Mucosa of stomach (tissue), 1 donor: ENCODE measurements at regions not wholly inside any gene's neighbourhood (a gene's known extent, or its start where the extent isn't known, plus 50 kb on each side); places are given as distances from the start of the nearest gene placed in this dataset.

Experiments
- H3K27me3 ChIP-seq: one replicate; pipeline ENCODE4 v1.7.0; 2013; ENCODE audit warnings: mild to moderate bottlenecking, low read length; ENCODE audit not compliant: control insufficient read depth, insufficient read depth
- H3K36me3 ChIP-seq: one replicate; pipeline ENCODE4 v1.7.0; 2013; ENCODE audit warnings: low read length; ENCODE audit not compliant: control insufficient read depth, insufficient read depth
- H3K4me1 ChIP-seq: one replicate; pipeline ENCODE4 v1.7.0; 2013; ENCODE audit warnings: mild to moderate bottlenecking, low read length; ENCODE audit not compliant: control insufficient read depth, insufficient read depth
- H3K4me3 ChIP-seq: one replicate; pipeline ENCODE4 v1.7.0; 2013; ENCODE audit warnings: low read length
- H3K9ac ChIP-seq: one replicate; pipeline ENCODE4 v1.7.0; 2013; ENCODE audit warnings: mild to moderate bottlenecking, low read length, moderate library complexity
- H3K9me3 ChIP-seq: one replicate; pipeline ENCODE4 v1.7.0; 2013; ENCODE audit warnings: mild to moderate bottlenecking, low read length, moderate library complexity; ENCODE audit not compliant: control insufficient read depth
- donor health status: Pancreatic carcinoma.

DNA sequence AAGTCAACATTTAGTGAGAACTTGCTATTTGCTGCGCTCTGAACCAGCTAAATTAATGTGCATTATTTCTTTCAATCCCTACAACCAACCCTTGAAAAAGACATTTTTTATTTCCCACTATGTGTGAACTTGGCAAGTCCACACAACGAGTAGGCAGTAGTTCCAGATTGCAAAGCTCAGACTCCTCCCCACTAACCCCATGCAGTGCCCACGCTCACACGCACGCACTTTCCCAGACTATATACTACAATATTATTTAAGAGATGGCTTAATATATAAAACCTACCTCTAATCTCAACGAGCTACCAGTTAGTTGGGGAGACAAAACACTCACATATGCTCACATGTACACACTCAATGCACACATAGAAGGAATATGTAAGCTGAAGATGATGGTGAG, 671.2 kb downstream of the LMO4 start:
- Histone ChIP-seq H3K9ac (no peak overlapping the region), H3K27me3 (no peaks in the 10 kb centered on the region), H3K9me3 (no peaks in the 10 kb centered on the region), H3K4me1 (no peaks in the 10 kb centered on the region), H3K36me3 (no peaks in the 10 kb centered on the region), H3K4me3 (no peak overlapping the region)

DNA sequence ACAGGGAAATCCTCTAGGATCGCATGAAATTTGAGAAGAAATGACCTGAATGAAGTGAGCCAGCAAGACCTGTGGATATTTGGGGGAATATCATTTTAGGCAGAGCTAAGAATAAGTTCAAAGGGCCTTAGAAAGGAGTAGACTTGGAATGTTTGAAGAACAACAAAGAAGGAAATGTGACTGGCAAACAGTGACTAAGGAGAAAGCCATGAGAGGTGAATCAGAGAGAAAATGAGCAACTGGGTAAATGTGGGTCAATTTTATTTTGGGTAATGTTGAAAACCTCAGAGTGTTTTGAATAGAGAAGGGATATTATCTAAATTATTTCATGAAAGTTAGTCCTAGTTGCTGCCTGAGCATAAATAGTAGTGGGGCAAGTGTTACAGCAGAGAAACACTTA, 672.8 kb downstream of the LMO4 start:
- H3K9me3 ChIP-seq, result no peaks in the 10 kb centered on the region
- H3K27me3 ChIP-seq, result no peaks in the 10 kb centered on the region
- H3K9ac ChIP-seq, result no peak overlapping the region
- H3K4me3 ChIP-seq, result no peak overlapping the region
- no peaks in the 10 kb centered on the region for H3K36me3 ChIP-seq
- no peaks in the 10 kb centered on the region for H3K4me1 ChIP-seq

DNA sequence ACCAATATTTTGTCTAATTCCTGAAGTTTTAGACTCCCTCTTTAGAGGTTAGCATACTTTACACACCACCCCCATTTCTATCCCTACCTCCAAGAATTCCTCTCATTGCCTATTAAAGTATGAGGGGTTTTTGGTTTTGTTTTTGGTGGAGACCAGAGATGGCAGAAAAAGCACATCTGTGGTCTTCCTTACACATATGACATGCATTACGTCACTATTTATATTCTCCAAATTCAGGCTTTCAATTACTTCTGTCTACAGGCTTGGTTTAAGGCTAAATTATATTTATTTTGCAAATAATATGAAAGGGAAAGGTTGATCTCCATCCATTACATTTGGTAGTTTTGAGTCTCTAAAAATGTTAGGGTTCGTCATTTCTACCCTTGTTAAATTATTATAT, 674.6 kb downstream of the LMO4 start:
- H3K27me3 ChIP-seq, result no peaks in the 10 kb centered on the region
- no peak overlapping the region for H3K9ac ChIP-seq

DNA sequence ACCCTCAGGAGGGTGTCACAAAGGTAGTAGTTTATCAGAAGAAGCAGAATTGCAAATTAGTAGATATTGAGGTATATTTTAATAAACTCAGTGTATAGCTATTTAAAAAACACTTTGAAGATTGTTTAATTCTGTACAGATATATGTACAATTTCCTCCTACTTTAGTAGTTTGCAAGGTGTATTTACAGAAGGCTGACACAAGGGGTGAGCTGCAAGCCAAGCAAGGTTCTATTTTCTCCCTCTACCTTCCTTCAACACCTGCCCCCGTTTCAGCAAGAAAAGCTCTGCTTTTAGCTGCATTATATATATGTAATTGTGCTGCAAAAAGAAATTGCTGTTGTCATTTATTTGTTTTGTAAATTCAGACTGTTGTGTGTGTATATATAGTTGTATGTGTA, 674.2 kb upstream of the PKN2 start:
- Histone ChIP-seq H3K4me1 (peaks cover 6% of the 10 kb centered on the region), H3K9ac (no peak overlapping the region), H3K36me3 (no peaks in the 10 kb centered on the region), H3K27me3 (no peaks in the 10 kb centered on the region), H3K9me3 (no peaks in the 10 kb centered on the region), H3K4me3 (no peak overlapping the region)

More for the DNA sequence above, 674.6 kb downstream of the LMO4 start:
- Histone ChIP-seq H3K4me3 (no peak overlapping the region), H3K36me3 (no peaks in the 10 kb centered on the region), H3K9me3 (no peaks in the 10 kb centered on the region), H3K4me1 (no peaks in the 10 kb centered on the region)

DNA sequence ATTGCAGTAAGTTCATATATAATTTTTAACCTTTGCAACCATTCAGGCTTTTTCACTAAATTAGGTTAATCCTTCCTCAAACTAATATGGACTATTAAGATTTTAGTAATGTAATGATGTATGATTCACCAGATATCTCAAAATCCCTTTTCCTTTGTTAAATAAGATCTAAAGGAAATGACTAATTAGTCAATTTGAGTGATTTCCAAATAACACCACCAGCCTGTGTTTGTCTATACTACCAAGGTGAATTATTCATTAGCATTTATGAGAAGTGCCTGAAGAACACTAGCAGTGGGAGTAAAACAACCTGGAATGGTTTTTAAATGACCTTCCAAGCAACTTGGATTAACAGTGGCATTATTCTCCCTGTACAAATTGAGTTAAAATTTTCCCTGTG, 670.6 kb upstream of the PKN2 start:
- H3K4me3 ChIP-seq, result no peak overlapping the region
- H3K9me3 ChIP-seq, result no peaks in the 10 kb centered on the region
- no peaks in the 10 kb centered on the region for H3K27me3 ChIP-seq
- H3K4me1 ChIP-seq, result peaks cover 12% of the 10 kb centered on the region
- no peaks in the 10 kb centered on the region for H3K36me3 ChIP-seq
- no peak overlapping the region for H3K9ac ChIP-seq

DNA sequence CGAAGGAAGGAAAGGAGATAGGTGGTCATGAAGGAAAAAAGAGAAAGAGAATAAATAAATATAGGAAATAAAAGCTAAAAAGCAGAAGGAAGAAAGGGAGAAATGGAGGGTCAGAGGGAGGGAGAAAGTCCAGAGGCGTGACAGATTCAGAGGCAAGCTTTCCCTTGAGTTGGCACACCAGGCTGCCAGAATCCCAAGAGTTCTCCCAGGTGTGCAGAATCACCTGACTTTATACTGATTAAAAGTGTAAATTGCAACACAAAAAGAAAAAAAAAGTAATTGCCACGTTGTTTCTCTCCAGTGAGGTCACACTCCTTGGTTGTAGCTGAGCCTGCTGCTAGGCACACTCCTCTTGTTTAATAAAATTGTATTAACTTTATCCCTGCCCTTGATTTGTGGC, 669.9 kb upstream of the PKN2 start:
- no peak overlapping the region for H3K9ac ChIP-seq
- no peaks in the 10 kb centered on the region for H3K27me3 ChIP-seq
- no peak overlapping the region for H3K4me3 ChIP-seq
- no peaks in the 10 kb centered on the region for H3K9me3 ChIP-seq
- H3K36me3 ChIP-seq, result no peaks in the 10 kb centered on the region
- peaks cover 12% of the 10 kb centered on the region for H3K4me1 ChIP-seq

DNA sequence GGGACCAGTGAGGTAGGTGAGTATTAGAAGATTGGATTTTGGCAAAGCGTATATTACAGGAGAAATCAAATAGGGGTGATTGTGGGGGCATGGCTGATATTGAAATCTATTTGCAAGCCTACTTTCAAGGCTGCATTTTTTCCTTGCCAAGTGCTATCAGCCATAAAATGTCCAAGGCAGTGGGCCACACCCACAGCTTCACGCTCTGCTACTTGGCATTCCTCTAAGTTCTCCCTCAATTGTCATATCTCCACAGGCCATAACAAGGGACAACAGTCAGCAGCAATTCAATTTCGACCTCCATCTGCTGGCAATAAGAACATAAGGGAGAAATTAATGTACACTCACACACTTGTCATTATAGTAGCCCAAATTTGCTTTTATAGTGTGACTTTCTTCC, 667.1 kb upstream of the PKN2 start:
- Histone ChIP-seq H3K4me1 (peaks cover 12% of the 10 kb centered on the region), H3K4me3 (no peak overlapping the region), H3K36me3 (no peaks in the 10 kb centered on the region), H3K9me3 (no peaks in the 10 kb centered on the region), H3K27me3 (no peaks in the 10 kb centered on the region), H3K9ac (no peak overlapping the region)

DNA sequence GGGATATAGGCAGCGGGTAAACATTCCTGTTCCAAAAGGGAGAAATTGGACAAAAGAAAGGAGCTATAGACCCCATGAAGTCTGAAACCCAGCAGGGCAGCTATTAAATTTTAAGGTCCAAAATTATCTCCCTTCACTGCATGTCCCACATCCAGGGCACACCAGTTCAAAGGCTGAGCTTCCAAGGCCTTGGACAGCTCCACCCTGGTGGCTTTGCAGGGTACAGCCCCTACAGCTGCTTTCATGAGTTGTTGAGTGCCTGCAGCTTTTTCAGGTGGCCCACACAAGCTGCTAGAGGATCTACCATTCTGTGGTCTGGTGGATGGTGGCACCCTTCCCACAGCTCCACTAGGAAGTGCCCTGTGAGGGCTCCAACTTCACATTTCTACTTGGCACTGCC, 662.5 kb upstream of the PKN2 start:
- Histone ChIP-seq H3K4me3 (no peak overlapping the region), H3K4me1 (peaks cover 3% of the 10 kb centered on the region), H3K9ac (no peak overlapping the region), H3K36me3 (no peaks in the 10 kb centered on the region), H3K9me3 (no peaks in the 10 kb centered on the region), H3K27me3 (no peaks in the 10 kb centered on the region)

DNA sequence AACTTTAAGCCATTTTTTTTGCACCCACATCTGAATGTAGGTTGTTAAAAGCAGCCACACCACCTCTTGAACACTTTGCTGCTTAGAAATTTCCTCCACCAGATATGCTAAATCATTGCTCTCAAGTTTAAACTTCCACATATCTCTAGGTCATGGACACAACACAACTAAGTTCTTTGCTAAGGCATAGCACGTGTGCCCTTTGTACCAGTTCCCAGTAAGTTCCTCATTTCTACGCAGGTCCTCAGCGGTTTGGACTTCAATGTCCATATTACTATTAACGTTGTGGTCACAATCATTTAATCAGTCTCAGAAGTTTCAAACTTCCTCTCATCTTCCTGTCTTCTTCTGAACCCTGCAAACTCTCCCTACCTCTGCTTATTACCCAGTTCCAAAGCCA, 661.6 kb upstream of the PKN2 start:
- H3K36me3 ChIP-seq, result no peaks in the 10 kb centered on the region

DNA sequence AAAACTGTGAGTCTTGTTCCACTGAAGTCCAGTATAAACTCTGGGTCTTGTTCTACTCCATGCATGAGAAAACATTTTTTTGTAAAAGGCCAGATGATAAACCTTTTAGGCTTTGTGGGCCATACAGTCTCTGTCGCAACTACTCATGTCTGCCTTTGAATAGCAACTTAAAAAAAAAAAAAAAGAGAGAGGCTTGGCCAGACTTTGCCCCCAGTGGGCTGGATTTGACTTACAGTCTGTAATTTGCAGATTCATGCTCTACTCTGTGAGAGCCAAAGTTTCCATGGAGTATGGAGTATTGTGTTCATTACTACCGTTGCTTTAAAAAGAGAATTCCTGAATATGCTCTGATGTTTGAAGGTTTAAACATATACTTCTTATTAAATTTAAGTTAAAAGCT, 654.9 kb upstream of the PKN2 start:
- no peak overlapping the region for H3K9ac ChIP-seq
- H3K36me3 ChIP-seq, result no peaks in the 10 kb centered on the region
- H3K4me3 ChIP-seq, result no peak overlapping the region
- no peaks in the 10 kb centered on the region for H3K4me1 ChIP-seq
- H3K27me3 ChIP-seq, result no peaks in the 10 kb centered on the region
- H3K9me3 ChIP-seq, result no peaks in the 10 kb centered on the region

More for the DNA sequence above, 661.6 kb upstream of the PKN2 start:
- no peaks in the 10 kb centered on the region for H3K4me1 ChIP-seq
- H3K9me3 ChIP-seq, result no peaks in the 10 kb centered on the region
- H3K27me3 ChIP-seq, result no peaks in the 10 kb centered on the region
- H3K9ac ChIP-seq, result no peak overlapping the region
- H3K4me3 ChIP-seq, result no peak overlapping the region

DNA sequence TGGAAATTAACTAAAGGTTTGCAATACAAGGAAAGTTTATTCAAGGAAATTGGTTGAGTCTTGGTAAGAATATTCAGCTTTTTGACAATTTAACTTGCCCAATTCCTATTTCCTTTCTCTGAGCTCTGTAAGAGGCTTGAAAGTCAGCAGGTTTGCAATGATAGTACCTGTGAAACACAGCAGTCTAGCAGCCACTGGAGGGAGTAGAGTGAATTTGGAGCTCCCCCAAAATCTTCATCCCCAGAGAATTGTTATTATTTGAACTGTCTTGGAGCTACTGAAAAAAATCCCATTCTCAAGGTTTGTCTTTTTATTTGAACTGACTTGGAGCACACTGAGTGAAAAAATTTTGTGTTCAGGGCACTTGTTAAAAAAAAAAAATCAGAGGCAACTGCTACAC, 654.2 kb upstream of the PKN2 start:
- no peak overlapping the region for H3K9ac ChIP-seq
- no peak overlapping the region for H3K4me3 ChIP-seq
- H3K9me3 ChIP-seq, result no peaks in the 10 kb centered on the region
- no peaks in the 10 kb centered on the region for H3K36me3 ChIP-seq
- no peaks in the 10 kb centered on the region for H3K4me1 ChIP-seq
- H3K27me3 ChIP-seq, result no peaks in the 10 kb centered on the region

DNA sequence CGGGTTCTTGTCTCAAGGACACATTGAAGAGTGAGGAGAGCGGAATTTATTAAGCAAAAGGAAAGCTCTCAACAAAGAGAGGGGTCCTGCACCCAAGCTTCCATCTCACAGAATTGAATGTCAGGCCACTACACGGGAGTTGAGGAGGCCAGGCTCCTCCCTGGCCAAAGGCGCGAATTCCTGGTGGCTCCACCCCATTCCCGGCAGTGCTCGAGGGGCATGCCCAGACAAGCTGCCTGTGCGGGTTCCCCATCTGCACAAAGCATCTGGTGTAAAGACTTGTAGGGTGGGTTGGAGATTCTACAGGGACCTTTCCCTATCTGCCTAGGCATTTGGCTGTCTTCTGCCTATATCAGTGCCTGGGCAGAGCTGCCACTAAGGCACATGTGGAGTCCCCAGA, 648.5 kb upstream of the PKN2 start:
- Histone ChIP-seq H3K36me3 (no peaks in the 10 kb centered on the region), H3K9me3 (no peaks in the 10 kb centered on the region), H3K9ac (no peak overlapping the region), H3K4me1 (no peaks in the 10 kb centered on the region), H3K27me3 (no peaks in the 10 kb centered on the region), H3K4me3 (no peak overlapping the region)

DNA sequence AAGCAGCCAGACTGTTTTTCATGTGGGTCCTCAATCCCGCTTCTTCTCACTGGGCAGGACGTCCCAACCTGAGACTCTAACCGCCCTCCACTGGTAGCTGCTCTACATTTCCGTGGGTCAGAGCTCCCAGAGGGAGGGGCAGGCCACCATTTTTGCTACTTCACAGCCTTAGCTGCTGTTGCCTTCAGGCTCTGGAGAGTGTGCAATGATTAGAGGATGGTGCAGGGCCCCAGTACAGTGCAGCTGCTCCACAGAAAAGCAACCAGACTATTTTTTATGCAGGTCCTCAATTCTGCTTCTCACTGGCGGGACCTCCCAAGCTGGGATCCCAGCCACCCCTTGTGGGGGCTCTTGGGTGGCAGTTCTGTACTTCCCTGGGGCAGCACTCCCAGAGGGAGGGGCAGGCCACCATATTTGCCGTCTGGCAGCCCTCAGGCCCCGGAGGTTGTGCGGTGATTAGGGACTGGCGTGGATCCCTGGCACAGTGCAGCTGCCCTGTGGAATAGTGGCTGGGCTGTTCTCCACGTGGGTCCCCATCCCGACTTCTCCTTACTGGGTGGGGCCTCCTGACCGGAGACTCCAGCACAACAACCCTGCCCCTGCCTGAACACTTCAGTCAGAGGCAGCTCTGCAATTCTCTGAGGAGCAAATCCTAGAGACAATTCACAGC, 647.6 kb upstream of the PKN2 start:
- no peaks in the 10 kb centered on the region for H3K9me3 ChIP-seq
- no peaks in the 10 kb centered on the region for H3K36me3 ChIP-seq
- H3K27me3 ChIP-seq, result no peaks in the 10 kb centered on the region
- H3K4me3 ChIP-seq, result no peak overlapping the region
- no peak overlapping the region for H3K9ac ChIP-seq
- no peaks in the 10 kb centered on the region for H3K4me1 ChIP-seq
